Gastroesophageal sphincter (tissue), 4 donors: ENCODE measurements at regions not wholly inside any gene's neighbourhood (a gene's known extent, or its start where the extent isn't known, plus 50 kb on each side); places are given as distances from the start of the nearest gene placed in this dataset.

Experiments used
- ATAC-seq: fragments of 150-250 bp; one replicate; pipeline ENCODE4 v1.9.1; 2016; ENCODE audit warnings: mild to moderate bottlenecking, moderate library complexity
- H3K27ac ChIP-seq, 4 donors: fragments of 200-600 bp; sonication (generic) in 3 of 4; 1 replicate in 3 of 4; 2 replicates in 1 of 4; pipeline ENCODE4 v1.5.1; 2016 to 2019
- H3K27me3 ChIP-seq: fragments of 200-600 bp; sonication (generic); one replicate; pipeline ENCODE4 v1.5.1; 2019
- H3K36me3 ChIP-seq, 2 donors: fragments of 200-600 bp; sonication (generic); one replicate each; pipeline ENCODE4 v1.5.1; 2019; ENCODE audit warnings: control low read depth in 1 of 2
- H3K4me1 ChIP-seq, 3 donors: fragments of 200-600 bp; sonication (generic); 1 replicate in 2 of 3; 2 replicates in 1 of 3; pipeline ENCODE4 v1.5.1; 2016 to 2019; ENCODE audit warnings: control low read depth in 2 of 3
- H3K4me3 ChIP-seq, 2 donors: fragments of 200-600 bp; sonication (generic); one replicate each; pipeline ENCODE4 v1.5.1; 2019; ENCODE audit warnings: mild to moderate bottlenecking in 1 of 2, moderate library complexity in 1 of 2
- H3K9me3 ChIP-seq, 3 donors: fragments of 200-600 bp; sonication (generic); one replicate each; pipeline ENCODE4 v1.5.1; 2017 to 2019; ENCODE audit warnings: control low read depth in 2 of 3
- EP300 ChIP-seq: sonication (generic); formaldehyde crosslinking; IDR thresholded peaks from one replicate; pipeline ENCODE4 v1.6.1; 2017; ENCODE audit warnings: antibody characterized with exemption, mild to moderate bottlenecking
- POLR2A ChIP-seq, 2 donors: fragments of 450-650 bp; IDR thresholded peaks; one replicate each; pipeline ENCODE4 v1.6.1; 2017; ENCODE audit warnings: antibody characterized with exemption in 2 of 2, mild to moderate bottlenecking in 2 of 2, moderate library complexity in 1 of 2
- POLR2AphosphoS5 ChIP-seq: sonication (generic); formaldehyde crosslinking; IDR thresholded peaks from one replicate; pipeline ENCODE4 v1.6.1; 2017; ENCODE audit warnings: antibody characterized with exemption
- WGBS, 2 donors: methylation state at CpG; one replicate each; pipeline ENCODE4 v1.1.5; 2018; ENCODE audit warnings: low coverage in 1 of 2; 5-methylcytosine and 5-hydroxymethylcytosine counted together
- TF ChIP-seq, protein P1 (sequence below), 4 experiments: fragments of 200-600 bp in 2 of 4; fragments of 450-650 bp in 2 of 4; sonication (generic) in 1 of 4; IDR thresholded peaks; one replicate each; pipeline ENCODE4 v1.5.1; 2017 to 2019; ENCODE audit warnings: antibody characterized with exemption in 4 of 4, mild to moderate bottlenecking in 2 of 4, moderate library complexity in 2 of 4

GRCh38 chr6:156557911-156558259 is 219.3 kb upstream of the ARID1B start:
- no peak for TF ChIP-seq POLR2A (IDR thresholded peaks at IDR 0.05)
- TF ChIP-seq, protein P1, sequence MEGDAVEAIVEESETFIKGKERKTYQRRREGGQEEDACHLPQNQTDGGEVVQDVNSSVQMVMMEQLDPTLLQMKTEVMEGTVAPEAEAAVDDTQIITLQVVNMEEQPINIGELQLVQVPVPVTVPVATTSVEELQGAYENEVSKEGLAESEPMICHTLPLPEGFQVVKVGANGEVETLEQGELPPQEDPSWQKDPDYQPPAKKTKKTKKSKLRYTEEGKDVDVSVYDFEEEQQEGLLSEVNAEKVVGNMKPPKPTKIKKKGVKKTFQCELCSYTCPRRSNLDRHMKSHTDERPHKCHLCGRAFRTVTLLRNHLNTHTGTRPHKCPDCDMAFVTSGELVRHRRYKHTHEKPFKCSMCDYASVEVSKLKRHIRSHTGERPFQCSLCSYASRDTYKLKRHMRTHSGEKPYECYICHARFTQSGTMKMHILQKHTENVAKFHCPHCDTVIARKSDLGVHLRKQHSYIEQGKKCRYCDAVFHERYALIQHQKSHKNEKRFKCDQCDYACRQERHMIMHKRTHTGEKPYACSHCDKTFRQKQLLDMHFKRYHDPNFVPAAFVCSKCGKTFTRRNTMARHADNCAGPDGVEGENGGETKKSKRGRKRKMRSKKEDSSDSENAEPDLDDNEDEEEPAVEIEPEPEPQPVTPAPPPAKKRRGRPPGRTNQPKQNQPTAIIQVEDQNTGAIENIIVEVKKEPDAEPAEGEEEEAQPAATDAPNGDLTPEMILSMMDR (IDR thresholded peaks at IDR 0.05), result no peak
- no peak for TF ChIP-seq POLR2AphosphoS5
- TF ChIP-seq EP300, result no peak
- Histone ChIP-seq H3K4me3 (no peak overlapping the region), H3K27me3 (no peaks in the 10 kb centered on the region), H3K27ac (peak overlapping the region in 1 of 4 donors; percentile 37), H3K4me1 (peaks cover 0 to 13% (median 0%) of the 10 kb centered on the region in 3 donors), H3K9me3 (peaks cover 0 to 11% (median 0%) of the 10 kb centered on the region in 3 donors), H3K36me3 (no peaks in the 10 kb centered on the region)
- WGBS, 2 donors, result 44% methylated on average over 1 of the region's 1 CpG; no CpG with 5 or more reads in 1 of the 2 donors
- ATAC-seq, result no peak

- Histone ChIP-seq H3K27me3 (no peaks in the 10 kb centered on the region), H3K36me3 (no peaks in the 10 kb centered on the region), H3K9me3 (peaks cover 0 to 11% (median 0%) of the 10 kb centered on the region in 3 donors), H3K4me3 (no peak overlapping the region), H3K4me1 (peaks cover 0 to 13% (median 0%) of the 10 kb centered on the region in 3 donors), H3K27ac (peak overlapping the region in 1 of 4 donors; percentile 37)
- 17 to 35% methylated on average over 4 to 8 of the region's 11 CpGs for WGBS, 2 donors
- TF ChIP-seq EP300 (no peak), POLR2AphosphoS5 (no peak), POLR2A (IDR thresholded peaks at IDR 0.05) (no peak)
- TF ChIP-seq, protein P1 (IDR thresholded peaks at IDR 0.05), result no peak
- ATAC-seq, result peak; percentile 75
Measured at GRCh38 chr6:156557251-156557910, 219.8 kb upstream of the ARID1B start.

DNA sequence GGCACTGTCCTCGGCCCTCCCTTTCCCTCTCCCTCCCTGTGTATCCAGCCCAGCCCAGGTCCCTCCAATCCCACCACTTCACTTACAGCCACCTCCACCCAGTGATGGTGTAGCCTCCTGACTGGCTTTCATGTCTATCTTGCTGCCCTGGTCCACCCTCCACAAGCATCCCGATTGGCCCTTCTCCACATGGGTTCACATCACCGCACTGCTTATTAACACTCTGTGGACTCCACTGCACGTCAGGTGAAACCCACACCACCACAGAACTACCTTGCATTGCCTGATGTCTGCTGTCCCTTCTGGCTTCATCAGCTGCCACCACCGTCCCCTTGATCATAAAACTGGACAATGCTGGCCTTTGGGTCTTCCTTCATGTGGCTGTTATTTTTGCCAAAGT is 220.4 kb upstream of the ARID1B start:
- Histone ChIP-seq H3K9me3 (peaks cover 0 to 11% (median 0%) of the 10 kb centered on the region in 3 donors), H3K36me3 (no peaks in the 10 kb centered on the region), H3K4me1 (peaks cover 0 to 13% (median 0%) of the 10 kb centered on the region in 3 donors), H3K27me3 (no peaks in the 10 kb centered on the region), H3K27ac (no peak overlapping the region), H3K4me3 (no peak overlapping the region)
- no peak for ATAC-seq
- 89% methylated on average over 5 of the region's 5 CpGs; no CpG with 5 or more reads in 1 of the 2 donors for WGBS, 2 donors
- TF ChIP-seq, protein P1 (IDR thresholded peaks at IDR 0.05), result no peak
- TF ChIP-seq POLR2A (IDR thresholded peaks at IDR 0.05), result no peak
- TF ChIP-seq EP300, result no peak
- no peak for TF ChIP-seq POLR2AphosphoS5

GRCh38 chr6:156555116-156555515 is 222.1 kb upstream of the ARID1B start:
- Histone ChIP-seq H3K27ac (no peak overlapping the region), H3K4me3 (no peak overlapping the region), H3K9me3 (no peaks in the 10 kb centered on the region), H3K36me3 (no peaks in the 10 kb centered on the region), H3K4me1 (peaks cover 0 to 13% (median 0%) of the 10 kb centered on the region in 3 donors), H3K27me3 (no peaks in the 10 kb centered on the region)
- no peak for ATAC-seq
- 100% methylated on average over 1 of the region's 2 CpGs; no CpG with 5 or more reads in 1 of the 2 donors for WGBS, 2 donors
- TF ChIP-seq POLR2AphosphoS5, result no peak
- TF ChIP-seq, protein P1 (IDR thresholded peaks at IDR 0.05), result no peak
- TF ChIP-seq EP300, result no peak
- TF ChIP-seq POLR2A (IDR thresholded peaks at IDR 0.05), result no peak

- WGBS, 2 donors, result 69 to 75% methylated on average over 1 to 4 of the region's 5 CpGs
- no peak for ATAC-seq
- no peaks in the 10 kb centered on the region for H3K36me3 ChIP-seq
Measured at GRCh38 chr6:156554160-156554559, 223.0 kb upstream of the ARID1B start.

More at GRCh38 chr6:156554160-156554559, 223.0 kb upstream of the ARID1B start:
- no peak for TF ChIP-seq POLR2AphosphoS5
- TF ChIP-seq, protein P1 (IDR thresholded peaks at IDR 0.05), result no peak
- no peak for TF ChIP-seq EP300
- TF ChIP-seq POLR2A (IDR thresholded peaks at IDR 0.05), result no peak
- H3K9me3 ChIP-seq, result no peaks in the 10 kb centered on the region
- no peaks in the 10 kb centered on the region for H3K27me3 ChIP-seq
- peaks cover 0 to 13% (median 0%) of the 10 kb centered on the region in 3 donors for H3K4me1 ChIP-seq
- H3K27ac ChIP-seq, result no peak overlapping the region
- H3K4me3 ChIP-seq, result no peak overlapping the region
